Loucy (cell line): ENCODE measurements at regions not wholly inside any gene's neighbourhood (a gene's known extent, or its start where the extent isn't known, plus 50 kb on each side); places are given as distances from the start of the nearest gene placed in this dataset.

Source experiments
- CTCF ChIP-seq: fragments of 200-600 bp; sonication (generic); conservative IDR thresholded peaks from 2 replicates; pipeline ENCODE4 v1.5.1; 2014; ENCODE audit warnings: mild to moderate bottlenecking, antibody characterized with exemption, low read length
- EZH2phosphoT487 ChIP-seq: fragments of 200-600 bp; IDR thresholded peaks from 2 replicates; pipeline ENCODE4 v1.6.1; 2018; ENCODE audit warnings: antibody characterized with exemption, mild to moderate bottlenecking, moderate library complexity, borderline replicate concordance

- TF ChIP-seq EZH2phosphoT487 (no peak), CTCF (no peak)
These were observed 161.7 kb upstream of the HMGA2 start for GRCh38 chr12:65662590-65662989.
